CD14-positive monocyte (primary cell): ENCODE measurements at regions not wholly inside any gene's neighbourhood (a gene's known extent, or its start where the extent isn't known, plus 50 kb on each side); places are given as distances from the start of the nearest gene placed in this dataset.

Source experiments
- DNase-seq, 3 donors: peaks; one replicate each; pipeline ENCODE4 v3.0.0-alpha.2; 2011 to 2022
- H2AFZ ChIP-seq: 2 replicates; pipeline ENCODE4 v1.6.0; 2012; ENCODE audit warnings: mild to moderate bottlenecking, low read depth, low read length, inconsistent platforms; ENCODE audit not compliant: insufficient read depth, poor library complexity, severe bottlenecking
- H3K27ac ChIP-seq, 2 donors: 1 replicate in 1 of 2; 2 replicates in 1 of 2; pipeline ENCODE4 v1.5.1; 2012 to 2013; ENCODE audit warnings: low read length in 2 of 2, control low read depth in 1 of 2, inconsistent platforms in 1 of 2, low read depth in 1 of 2, mild to moderate bottlenecking in 1 of 2
- H3K27me3 ChIP-seq, 2 donors: one replicate each; pipeline versions ENCODE4 v1.6.0 to v1.6.1; 2011 to 2013; ENCODE audit warnings: low read length in 2 of 2; ENCODE audit not compliant: control insufficient read depth in 2 of 2, insufficient read depth in 2 of 2
- H3K36me3 ChIP-seq, 2 donors: replicated peaks in 1 of 2; 1 replicate in 1 of 2; 2 replicates in 1 of 2; pipeline versions ENCODE4 v1.5.1 to v1.6.1; 2012 to 2013; ENCODE audit warnings: low read length in 2 of 2, control low read depth in 1 of 2, inconsistent platforms in 1 of 2, mild to moderate bottlenecking in 1 of 2; ENCODE audit not compliant: insufficient read depth in 2 of 2, control insufficient read depth in 1 of 2
- H3K4me1 ChIP-seq, 2 donors: 1 replicate in 1 of 2; 2 replicates in 1 of 2; pipeline versions ENCODE4 v1.5.1 to v1.6.1; 2012 to 2013; ENCODE audit warnings: low read length in 2 of 2, control low read depth in 1 of 2, inconsistent platforms in 1 of 2, mild to moderate bottlenecking in 1 of 2, moderate library complexity in 1 of 2; ENCODE audit not compliant: insufficient read depth in 2 of 2, control insufficient read depth in 1 of 2
- H3K4me2 ChIP-seq: replicated peaks from 2 replicates; pipeline ENCODE3; 2012; ENCODE audit warnings: low read length, moderate library complexity, mild to moderate bottlenecking; ENCODE audit not compliant: poor library complexity, severe bottlenecking; ENCODE audit errors: extremely low read depth
- H3K4me3 ChIP-seq, 3 experiments: fragments of 200-600 bp in 1 of 3; sonication (generic) in 1 of 3; replicated peaks in 1 of 3; 1 replicate in 2 of 3; 2 replicates in 1 of 3; pipeline ENCODE4 v1.5.1; 2011 to 2013; ENCODE audit warnings: low read length in 3 of 3, mild to moderate bottlenecking in 3 of 3, control low read depth in 2 of 3, low read depth in 2 of 3, inconsistent platforms in 1 of 3, moderate library complexity in 1 of 3
- H3K79me2 ChIP-seq: 2 replicates; pipeline ENCODE4 v1.6.0; 2012; ENCODE audit warnings: mild to moderate bottlenecking, control low read depth, inconsistent platforms, low read length, moderate library complexity; ENCODE audit not compliant: insufficient read depth
- H3K9ac ChIP-seq: 2 replicates; pipeline ENCODE4 v1.6.0; 2017; ENCODE audit warnings: low read length, mild to moderate bottlenecking; ENCODE audit not compliant: insufficient read depth, poor library complexity, severe bottlenecking
- H3K9me3 ChIP-seq, 2 donors: replicated peaks in 1 of 2; 1 replicate in 1 of 2; 2 replicates in 1 of 2; pipeline versions ENCODE4 v1.5.1 to v1.6.1; 2012 to 2013; ENCODE audit warnings: low read length in 2 of 2, control low read depth in 1 of 2; ENCODE audit not compliant: control insufficient read depth in 1 of 2, insufficient read depth in 1 of 2
- H4K20me1 ChIP-seq: 2 replicates; pipeline ENCODE4 v1.6.0; 2012; ENCODE audit warnings: mild to moderate bottlenecking, low read length, control low read depth, moderate library complexity; ENCODE audit not compliant: insufficient read depth
- H3K27ac Mint-ChIP-seq, 7 donors: one replicate each; pipeline ENCODE4 v1.8.0; 2020; ENCODE audit warnings: mild to moderate bottlenecking in 7 of 7, mixed read lengths in 7 of 7, moderate library complexity in 6 of 7, inconsistent platforms in 2 of 7
- H3K27me3 Mint-ChIP-seq, 3 donors: one replicate each; pipeline ENCODE4 v1.8.0; 2021 to 2022; ENCODE audit warnings: low read depth in 3 of 3, mild to moderate bottlenecking in 3 of 3, mixed read lengths in 3 of 3, moderate library complexity in 3 of 3, inconsistent platforms in 1 of 3
- H3K36me3 Mint-ChIP-seq, 2 donors: one replicate each; pipeline ENCODE4 v1.8.0; 2020; ENCODE audit warnings: mixed read lengths in 2 of 2, inconsistent platforms in 1 of 2, mild to moderate bottlenecking in 1 of 2
- H3K4me1 Mint-ChIP-seq: one replicate; pipeline ENCODE4 v1.8.0; 2020; ENCODE audit warnings: mild to moderate bottlenecking, mixed read lengths
- H3K4me3 Mint-ChIP-seq, 2 donors: one replicate each; pipeline ENCODE4 v1.8.0; 2020; ENCODE audit warnings: mild to moderate bottlenecking in 2 of 2, mixed read lengths in 2 of 2, moderate library complexity in 1 of 2
- H3K9me3 Mint-ChIP-seq, 7 donors: one replicate each; pipeline ENCODE4 v1.8.0; 2020 to 2022; ENCODE audit warnings: mixed read lengths in 7 of 7, mild to moderate bottlenecking in 6 of 7, moderate library complexity in 6 of 7, inconsistent platforms in 2 of 7
- WGBS: methylation state at CpG from one replicate; pipeline ENCODE4 v1.1.5; 2013; ENCODE audit warnings: missing lambda C conversion rate; ENCODE audit not compliant: insufficient coverage; 5-methylcytosine and 5-hydroxymethylcytosine counted together
- intact Hi-C, 2 donors: fragments of 100-400 bp; cut with micrococcal nuclease; formaldehyde crosslinking; loops; one replicate each; pipeline versions ENCODE4 v1.15.0 to v1.15.1; 2023
- TF ChIP-seq, protein P1 (sequence below): fragments of 200-600 bp; IDR thresholded peaks from one replicate; pipeline ENCODE4 v1.8.0; 2022; ENCODE audit warnings: antibody characterized with exemption, mild to moderate bottlenecking

DNA sequence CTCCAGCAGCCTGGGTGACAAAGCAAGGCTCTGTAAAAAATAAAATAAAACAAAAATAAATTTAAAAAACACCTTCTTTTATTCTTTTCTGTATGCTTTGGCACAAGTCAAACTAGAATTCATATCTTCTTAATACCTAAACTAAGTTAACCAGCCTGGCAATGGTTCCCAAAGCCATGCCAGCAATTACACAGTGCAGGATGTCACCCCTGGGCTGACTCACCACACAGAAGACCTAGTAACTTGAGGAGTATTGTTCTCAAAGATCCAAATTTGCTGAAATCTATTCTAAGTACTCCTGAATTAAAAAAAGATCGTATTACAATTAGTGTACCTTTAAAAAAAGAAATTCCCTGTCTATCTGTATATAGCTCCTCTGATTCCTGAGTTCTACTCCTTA, 162.7 kb upstream of the SGK1 start:
- Histone ChIP-seq H3K79me2 (no peaks in the 10 kb centered on the region), H3K27me3 (no peaks in the 10 kb centered on the region), H3K4me3 (no peak overlapping the region), H3K4me2 (no peak overlapping the region), H2AFZ (no peak overlapping the region), H3K9me3 (no peaks in the 10 kb centered on the region), H3K4me1 (no peaks in the 10 kb centered on the region), H3K9ac (no peak overlapping the region), H3K36me3 (no peaks in the 10 kb centered on the region), H3K27ac (no peak overlapping the region), H4K20me1 (no peaks in the 10 kb centered on the region)
- no peak overlapping the region for H3K27ac Mint-ChIP-seq
- WGBS = no CpG with 5 or more reads among the region's 1 CpG
- H3K36me3 Mint-ChIP-seq = no peaks in the 10 kb centered on the region
- peaks cover 0 to 2% (median 1%) of the 10 kb centered on the region in 3 donors for H3K27me3 Mint-ChIP-seq
- no peak overlapping the region for H3K4me3 Mint-ChIP-seq
- TF ChIP-seq, protein P1, sequence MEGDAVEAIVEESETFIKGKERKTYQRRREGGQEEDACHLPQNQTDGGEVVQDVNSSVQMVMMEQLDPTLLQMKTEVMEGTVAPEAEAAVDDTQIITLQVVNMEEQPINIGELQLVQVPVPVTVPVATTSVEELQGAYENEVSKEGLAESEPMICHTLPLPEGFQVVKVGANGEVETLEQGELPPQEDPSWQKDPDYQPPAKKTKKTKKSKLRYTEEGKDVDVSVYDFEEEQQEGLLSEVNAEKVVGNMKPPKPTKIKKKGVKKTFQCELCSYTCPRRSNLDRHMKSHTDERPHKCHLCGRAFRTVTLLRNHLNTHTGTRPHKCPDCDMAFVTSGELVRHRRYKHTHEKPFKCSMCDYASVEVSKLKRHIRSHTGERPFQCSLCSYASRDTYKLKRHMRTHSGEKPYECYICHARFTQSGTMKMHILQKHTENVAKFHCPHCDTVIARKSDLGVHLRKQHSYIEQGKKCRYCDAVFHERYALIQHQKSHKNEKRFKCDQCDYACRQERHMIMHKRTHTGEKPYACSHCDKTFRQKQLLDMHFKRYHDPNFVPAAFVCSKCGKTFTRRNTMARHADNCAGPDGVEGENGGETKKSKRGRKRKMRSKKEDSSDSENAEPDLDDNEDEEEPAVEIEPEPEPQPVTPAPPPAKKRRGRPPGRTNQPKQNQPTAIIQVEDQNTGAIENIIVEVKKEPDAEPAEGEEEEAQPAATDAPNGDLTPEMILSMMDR = no peak
- DNase-seq = no peak
- intact Hi-C loops = no loop called here
- H3K4me1 Mint-ChIP-seq = peaks cover 2% of the 10 kb centered on the region
- peaks cover 0 to 2% (median 0%) of the 10 kb centered on the region in 7 donors for H3K9me3 Mint-ChIP-seq

DNA sequence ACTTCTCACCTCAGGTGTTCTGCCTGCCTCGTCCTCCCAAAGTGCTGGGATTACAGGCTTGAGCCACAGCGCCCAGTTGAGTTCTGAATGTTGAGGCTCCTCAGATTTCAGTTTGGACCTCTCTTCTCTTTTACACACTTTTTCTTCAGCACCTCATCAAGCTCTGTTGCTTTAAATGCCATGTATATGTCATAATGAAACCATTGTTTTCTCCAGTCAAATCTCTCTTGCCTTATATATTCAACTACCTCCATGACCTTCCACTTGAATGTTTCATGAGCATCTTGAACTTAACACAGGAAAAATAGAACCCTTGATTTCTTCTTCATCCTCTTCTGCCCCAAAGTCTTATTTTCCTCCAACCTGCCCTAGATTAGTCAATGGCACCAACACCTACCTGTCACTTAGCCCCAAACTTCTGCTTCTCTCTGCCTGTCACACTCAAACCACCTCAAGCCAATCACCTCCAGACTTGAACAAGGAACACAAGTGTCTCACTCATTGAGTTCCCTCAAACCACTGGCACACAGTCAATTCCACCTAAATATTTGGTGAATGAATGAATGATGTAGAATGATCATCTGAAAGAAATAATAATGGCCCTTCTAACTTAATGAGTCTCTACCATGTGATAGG, 161.0 kb upstream of the SGK1 start:
- Mint-ChIP-seq H3K36me3 (no peaks in the 10 kb centered on the region), H3K4me1 (peaks cover 2% of the 10 kb centered on the region), H3K4me3 (no peak overlapping the region), H3K27me3 (peaks cover 0 to 1% (median 0%) of the 10 kb centered on the region in 3 donors), H3K9me3 (peaks cover 0 to 2% (median 0%) of the 10 kb centered on the region in 7 donors), H3K27ac (peak overlapping the region in 1 of 7 donors; percentile 9)
- no peaks in the 10 kb centered on the region for H3K79me2 ChIP-seq
- H2AFZ ChIP-seq = no peak overlapping the region
- intact Hi-C loops = no loop called here
- H3K9ac ChIP-seq = no peak overlapping the region
- H3K9me3 ChIP-seq = no peaks in the 10 kb centered on the region
- H3K27me3 ChIP-seq = no peaks in the 10 kb centered on the region
- H4K20me1 ChIP-seq = no peaks in the 10 kb centered on the region
- TF ChIP-seq, protein P1 = no peak
- DNase-seq = no peak
- no peak overlapping the region for H3K4me3 ChIP-seq
- no peaks in the 10 kb centered on the region for H3K4me1 ChIP-seq
- H3K4me2 ChIP-seq = no peak overlapping the region
- no peak overlapping the region for H3K27ac ChIP-seq
- no peaks in the 10 kb centered on the region for H3K36me3 ChIP-seq
- 100% methylated on average over 2 of the region's 2 CpGs for WGBS
